H9 (cell line): ENCODE measurements at regions not wholly inside any gene's neighbourhood (a gene's known extent, or its start where the extent isn't known, plus 50 kb on each side); places are given as distances from the start of the nearest gene placed in this dataset.

ENCODE experiments used
- DNase-seq: peaks from one replicate; pipeline ENCODE4 v3.0.0-alpha.2; 2017
- H2AFZ ChIP-seq: one replicate; pipeline ENCODE4 v1.6.1; 2013; ENCODE audit warnings: mild to moderate bottlenecking, low read length, control low read depth, moderate library complexity
- H2AK5ac ChIP-seq: 2 replicates; pipeline ENCODE4 v1.6.1; 2013; ENCODE audit warnings: low read length, control low read depth, mixed read lengths; ENCODE audit not compliant: insufficient read length
- H2BK120ac ChIP-seq: one replicate; pipeline ENCODE4 v1.6.1; 2013; ENCODE audit warnings: low read depth, mild to moderate bottlenecking, low read length, control low read depth, inconsistent platforms; ENCODE audit not compliant: poor library complexity, severe bottlenecking
- H2BK12ac ChIP-seq: 2 replicates; pipeline ENCODE4 v1.6.1; 2013; ENCODE audit warnings: low read length, control low read depth, mixed read lengths, low read depth; ENCODE audit not compliant: insufficient read length
- H2BK15ac ChIP-seq: 2 replicates; pipeline ENCODE4 v1.6.1; 2013; ENCODE audit warnings: low read depth, low read length, control low read depth
- H2BK20ac ChIP-seq: one replicate; pipeline ENCODE4 v1.6.1; 2013; ENCODE audit warnings: low read depth, mild to moderate bottlenecking, low read length, control low read depth, inconsistent platforms; ENCODE audit not compliant: poor library complexity, severe bottlenecking
- H2BK5ac ChIP-seq: 2 replicates; pipeline ENCODE4 v1.6.1; 2013; ENCODE audit warnings: low read length, control low read depth, mixed read lengths; ENCODE audit not compliant: insufficient read length
- H3K14ac ChIP-seq: 2 replicates; pipeline ENCODE4 v1.6.1; 2013; ENCODE audit warnings: low read length, control low read depth; ENCODE audit not compliant: insufficient read depth
- H3K18ac ChIP-seq: 2 replicates; pipeline ENCODE4 v1.6.1; 2013; ENCODE audit warnings: low read depth, mild to moderate bottlenecking, mixed read lengths, low read length, control low read depth; ENCODE audit not compliant: insufficient read length
- H3K23ac ChIP-seq: 2 replicates; pipeline ENCODE4 v1.6.1; 2013; ENCODE audit warnings: low read length, control low read depth, mixed read lengths, low read depth; ENCODE audit not compliant: insufficient read length
- H3K23me2 ChIP-seq: 2 replicates; pipeline ENCODE4 v1.6.1; 2013; ENCODE audit warnings: low read depth, mild to moderate bottlenecking, mixed read lengths, low read length, control low read depth; ENCODE audit not compliant: insufficient read length, poor library complexity, severe bottlenecking
- H3K27ac ChIP-seq: 2 replicates; pipeline ENCODE4 v1.5.1; 2013; ENCODE audit warnings: low read length, control low read depth, mixed read lengths, low read depth; ENCODE audit not compliant: insufficient read length
- H3K27me3 ChIP-seq: 2 replicates; pipeline ENCODE4 v1.6.1; 2013; ENCODE audit warnings: low read length, control low read depth, inconsistent platforms; ENCODE audit not compliant: insufficient read depth
- H3K4ac ChIP-seq: 2 replicates; pipeline ENCODE4 v1.6.1; 2013; ENCODE audit warnings: low read depth, mild to moderate bottlenecking, control low read depth, inconsistent platforms, low read length, moderate library complexity
- H3K4me1 ChIP-seq: 2 replicates; pipeline ENCODE4 v1.6.1; 2013; ENCODE audit warnings: low read length, control low read depth, inconsistent platforms; ENCODE audit not compliant: insufficient read depth
- H3K4me2 ChIP-seq: 2 replicates; pipeline ENCODE4 v1.6.1; 2013; ENCODE audit warnings: low read length, control low read depth, mixed read lengths; ENCODE audit not compliant: insufficient read length, insufficient read depth
- H3K56ac ChIP-seq: 2 replicates; pipeline ENCODE4 v1.6.1; 2013; ENCODE audit warnings: low read depth, mild to moderate bottlenecking, mixed read lengths, low read length, control low read depth; ENCODE audit not compliant: insufficient read length
- H3K79me1 ChIP-seq: 2 replicates; pipeline ENCODE4 v1.6.1; 2013; ENCODE audit warnings: low read depth, mild to moderate bottlenecking, moderate library complexity, low read length, control low read depth, inconsistent platforms; ENCODE audit not compliant: insufficient read depth, poor library complexity, severe bottlenecking
- H3K79me2 ChIP-seq: 2 replicates; pipeline ENCODE4 v1.6.1; 2013; ENCODE audit warnings: low read length, control low read depth, inconsistent platforms; ENCODE audit not compliant: insufficient read depth
- H3K9ac ChIP-seq: 2 replicates; pipeline ENCODE4 v1.6.1; 2013; ENCODE audit warnings: low read length, control low read depth, mixed read lengths; ENCODE audit not compliant: insufficient read length; ENCODE audit errors: extremely low read depth
- H3K9me3 ChIP-seq: one replicate; pipeline ENCODE4 v1.6.1; 2013; ENCODE audit warnings: low read depth, low read length, inconsistent platforms; ENCODE audit not compliant: control insufficient read depth
- H3T11ph ChIP-seq: one replicate; pipeline ENCODE4 v1.6.1; 2013; ENCODE audit warnings: mild to moderate bottlenecking, low read length, control low read depth, inconsistent platforms
- H4K20me1 ChIP-seq: one replicate; pipeline ENCODE4 v1.6.1; 2013; ENCODE audit not compliant: control insufficient read depth, insufficient read length, insufficient read depth
- H4K5ac ChIP-seq: 2 replicates; pipeline ENCODE4 v1.6.1; 2013; ENCODE audit warnings: low read depth, mild to moderate bottlenecking, mixed read lengths, low read length, control low read depth; ENCODE audit not compliant: insufficient read length
- H4K8ac ChIP-seq: replicated peaks from 2 replicates; pipeline ENCODE4 v1.6.1; 2013; ENCODE audit warnings: low read length, control low read depth, mixed read lengths, low read depth; ENCODE audit not compliant: insufficient read length
- H4K91ac ChIP-seq: 2 replicates; pipeline ENCODE4 v1.6.1; 2013; ENCODE audit warnings: low read depth, mild to moderate bottlenecking, moderate library complexity, mixed read lengths, low read length, control low read depth; ENCODE audit not compliant: insufficient read length
- H3K27ac Mint-ChIP-seq, 3 experiments: 2 replicates in 2 of 3; 3 replicates in 1 of 3; pipeline ENCODE4 v1.8.0; 2020 to 2021; ENCODE audit warnings: mixed read lengths in 3 of 3, mild to moderate bottlenecking in 1 of 3, moderate library complexity in 1 of 3
- H3K27me3 Mint-ChIP-seq: 2 replicates; pipeline ENCODE4 v1.8.0; 2021; ENCODE audit warnings: low read depth, mild to moderate bottlenecking, moderate library complexity, mixed read lengths
- H3K36me3 Mint-ChIP-seq, 3 experiments: 2 replicates in 2 of 3; 3 replicates in 1 of 3; pipeline ENCODE4 v1.8.0; 2020 to 2021; ENCODE audit warnings: low read depth in 3 of 3, mixed read lengths in 3 of 3; ENCODE audit not compliant: insufficient read depth in 1 of 3
- H3K4me1 Mint-ChIP-seq, 2 experiments: 2 replicates each; pipeline ENCODE4 v1.8.0; 2020; ENCODE audit warnings: mixed read lengths in 2 of 2
- H3K4me3 Mint-ChIP-seq, 2 experiments: 2 replicates in 1 of 2; 3 replicates in 1 of 2; pipeline ENCODE4 v1.8.0; 2020 to 2021; ENCODE audit warnings: mild to moderate bottlenecking in 2 of 2, mixed read lengths in 2 of 2, moderate library complexity in 1 of 2
- H3K9me3 Mint-ChIP-seq, 2 experiments: 2 replicates in 1 of 2; 3 replicates in 1 of 2; pipeline ENCODE4 v1.8.0; 2020; ENCODE audit warnings: mild to moderate bottlenecking in 2 of 2, mixed read lengths in 2 of 2, moderate library complexity in 1 of 2
- CTCF ChIP-seq: fragments of 200-600 bp; sonication (generic); conservative IDR thresholded peaks from 3 replicates; pipeline ENCODE4 v1.8.0; 2021; ENCODE audit warnings: antibody characterized with exemption, mild to moderate bottlenecking
- WGBS: extraction: QIAGEN DNeasy Blood & Tissue Kit; methylation state at CpG from one replicate; pipeline ENCODE4 v1.1.7; 2013; ENCODE audit warnings: missing lambda C conversion rate, low lambda C conversion rate, mixed read lengths; ENCODE audit not compliant: insufficient read length; ENCODE audit errors: extremely low coverage; 5-methylcytosine and 5-hydroxymethylcytosine counted together

GRCh38 chr6:122903266-122903915, 92.6 kb upstream of the CLVS2 start:
- H4K91ac ChIP-seq: no peak overlapping the region
- Mint-ChIP-seq H3K9me3 (no peaks in the 10 kb centered on the region), H3K4me3 (no peak overlapping the region), H3K36me3 (no peaks in the 10 kb centered on the region), H3K27me3 (peaks cover 9% of the 10 kb centered on the region), H3K27ac (no peak overlapping the region), H3K4me1 (peaks cover 3 to 4% of the 10 kb centered on the region in 2 experiments; a peak in 2 of 4 replicates)
- DNase-seq: no peak
- no peak overlapping the region for H3K27ac ChIP-seq
- no peak overlapping the region for H3K9ac ChIP-seq
- H2BK15ac ChIP-seq: no peak overlapping the region
- no peak overlapping the region for H3K56ac ChIP-seq
- no peaks in the 10 kb centered on the region for H3K9me3 ChIP-seq
- H4K5ac ChIP-seq: no peak overlapping the region
- no peak overlapping the region for H2BK120ac ChIP-seq
- H3K23me2 ChIP-seq: no peaks in the 10 kb centered on the region
- H2AK5ac ChIP-seq: no peak overlapping the region
- H3K79me2 ChIP-seq: no peaks in the 10 kb centered on the region
- H3K27me3 ChIP-seq: no peaks in the 10 kb centered on the region
- no peak overlapping the region for H3K4me2 ChIP-seq
- no peak for TF ChIP-seq CTCF
- no CpG with 5 or more reads among the region's 2 CpGs for WGBS
- H2BK12ac ChIP-seq: no peak overlapping the region
- H3T11ph ChIP-seq: no peak overlapping the region
- no peak overlapping the region for H3K14ac ChIP-seq
- no peak overlapping the region for H3K23ac ChIP-seq
- H4K8ac ChIP-seq: no peak overlapping the region
- no peaks in the 10 kb centered on the region for H4K20me1 ChIP-seq
- H2BK20ac ChIP-seq: no peak overlapping the region
- no peak overlapping the region for H2BK5ac ChIP-seq
- no peaks in the 10 kb centered on the region for H3K79me1 ChIP-seq
- no peaks in the 10 kb centered on the region for H3K4me1 ChIP-seq
- no peak overlapping the region for H2AFZ ChIP-seq
- H3K18ac ChIP-seq: no peak overlapping the region
- H3K4ac ChIP-seq: no peak overlapping the region
